Suprapubic skin (tissue), 4 donors: ENCODE measurements at regions not wholly inside any gene's neighbourhood (a gene's known extent, or its start where the extent isn't known, plus 50 kb on each side); places are given as distances from the start of the nearest gene placed in this dataset.

ENCODE experiments used
- DNase-seq, 2 donors: peaks; one replicate each; pipeline ENCODE4 v3.0.0-alpha.2; 2019; ENCODE audit warnings: low spot score in 2 of 2
- H3K27ac ChIP-seq: fragments of 200-600 bp; sonication (generic); one replicate; pipeline ENCODE4 v1.5.1; 2019
- H3K27me3 ChIP-seq: fragments of 200-600 bp; sonication (generic); one replicate; pipeline ENCODE4 v1.5.1; 2019
- H3K36me3 ChIP-seq: fragments of 200-600 bp; sonication (generic); one replicate; pipeline ENCODE4 v1.5.1; 2019
- H3K4me1 ChIP-seq: fragments of 200-600 bp; sonication (generic); one replicate; pipeline ENCODE4 v1.5.1; 2019
- H3K4me3 ChIP-seq: fragments of 200-600 bp; sonication (generic); one replicate; pipeline ENCODE4 v1.5.1; 2019; ENCODE audit warnings: mild to moderate bottlenecking
- H3K9me3 ChIP-seq: fragments of 200-600 bp; sonication (generic); one replicate; pipeline ENCODE4 v1.5.1; 2019
- EP300 ChIP-seq: sonication (generic); formaldehyde crosslinking; IDR thresholded peaks from one replicate; pipeline ENCODE4 v1.6.1; 2017; ENCODE audit warnings: antibody characterized with exemption
- POLR2A ChIP-seq, 2 donors: fragments of 450-650 bp; IDR thresholded peaks; one replicate each; pipeline ENCODE4 v1.6.1; 2017; ENCODE audit warnings: antibody characterized with exemption in 2 of 2, mild to moderate bottlenecking in 2 of 2, moderate library complexity in 2 of 2
- POLR2AphosphoS5 ChIP-seq, 3 donors: sonication (generic); formaldehyde crosslinking; IDR thresholded peaks; one replicate each; pipeline ENCODE4 v1.6.1; 2017; ENCODE audit warnings: antibody characterized with exemption in 3 of 3
- WGBS: methylation state at CpG from one replicate; pipeline ENCODE4 v1.1.5; 2018; 5-methylcytosine and 5-hydroxymethylcytosine counted together
- TF ChIP-seq, protein P1 (sequence below), 2 donors: fragments of 200-600 bp in 1 of 2; fragments of 450-650 bp in 1 of 2; sonication (generic) in 1 of 2; IDR thresholded peaks; one replicate each; pipeline ENCODE4 v1.5.1; 2016 to 2019; ENCODE audit warnings: antibody characterized with exemption in 2 of 2, mild to moderate bottlenecking in 1 of 2, moderate library complexity in 1 of 2

DNA sequence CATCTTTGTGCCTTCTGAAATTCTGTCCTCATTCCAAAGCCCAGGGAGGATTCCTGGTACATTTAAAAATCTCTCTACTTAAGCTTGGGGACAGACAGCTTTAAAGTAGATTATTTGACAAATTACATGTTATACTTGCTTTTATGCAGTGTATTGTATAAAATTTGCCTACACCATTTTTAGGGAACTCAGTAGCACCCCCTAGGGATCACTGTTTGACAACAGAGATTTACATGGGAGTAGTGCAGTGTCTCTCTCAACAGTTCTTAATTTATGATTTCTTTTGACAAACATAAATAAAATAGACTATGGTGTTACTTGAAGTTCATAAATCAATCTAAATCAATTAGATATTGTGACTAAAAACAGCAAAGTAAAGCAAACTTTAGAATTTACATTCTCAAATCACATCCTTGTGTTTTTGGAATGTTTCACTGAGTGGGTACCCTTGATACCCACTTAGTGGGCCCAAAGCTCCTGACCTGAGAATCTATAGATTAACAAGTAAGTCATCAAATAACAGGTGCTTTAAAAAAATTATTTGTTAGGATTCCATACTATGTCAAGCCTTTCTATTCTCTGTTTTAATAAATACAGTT is 428.8 kb downstream of the DYNC2H1 start:
- Histone ChIP-seq H3K4me3 (no peak overlapping the region), H3K4me1 (no peaks in the 10 kb centered on the region), H3K27me3 (no peaks in the 10 kb centered on the region), H3K27ac (no peak overlapping the region), H3K9me3 (peaks cover 4% of the 10 kb centered on the region), H3K36me3 (no peaks in the 10 kb centered on the region)
- TF ChIP-seq POLR2A (IDR thresholded peaks at IDR 0.05) (no peak), EP300 (no peak), POLR2AphosphoS5 (IDR thresholded peaks at IDR 0.05) (no peak)
- no peak for DNase-seq

DNA sequence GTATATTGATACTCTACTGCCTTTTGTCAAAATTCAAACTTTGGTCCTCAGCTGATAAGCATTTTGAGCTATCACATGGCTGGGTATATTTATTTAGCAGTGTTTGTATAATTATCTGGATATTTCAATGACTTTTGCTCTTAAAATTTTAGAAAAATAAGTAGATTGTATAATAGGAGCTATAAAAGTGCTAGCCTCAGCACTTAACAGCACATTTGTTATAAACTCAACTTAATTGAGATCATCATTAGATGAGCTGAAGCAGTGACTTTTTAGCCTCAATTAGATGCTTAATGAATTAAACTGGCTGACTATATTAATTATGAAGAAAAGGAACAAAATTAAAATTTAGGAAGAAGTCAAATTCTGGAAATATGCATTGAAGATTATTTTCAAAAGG is 429.9 kb downstream of the DYNC2H1 start:
- H3K4me1 ChIP-seq, result no peaks in the 10 kb centered on the region
- TF ChIP-seq EP300 (no peak), POLR2AphosphoS5 (IDR thresholded peaks at IDR 0.05) (no peak), POLR2A (IDR thresholded peaks at IDR 0.05) (no peak)
- TF ChIP-seq, protein P1, sequence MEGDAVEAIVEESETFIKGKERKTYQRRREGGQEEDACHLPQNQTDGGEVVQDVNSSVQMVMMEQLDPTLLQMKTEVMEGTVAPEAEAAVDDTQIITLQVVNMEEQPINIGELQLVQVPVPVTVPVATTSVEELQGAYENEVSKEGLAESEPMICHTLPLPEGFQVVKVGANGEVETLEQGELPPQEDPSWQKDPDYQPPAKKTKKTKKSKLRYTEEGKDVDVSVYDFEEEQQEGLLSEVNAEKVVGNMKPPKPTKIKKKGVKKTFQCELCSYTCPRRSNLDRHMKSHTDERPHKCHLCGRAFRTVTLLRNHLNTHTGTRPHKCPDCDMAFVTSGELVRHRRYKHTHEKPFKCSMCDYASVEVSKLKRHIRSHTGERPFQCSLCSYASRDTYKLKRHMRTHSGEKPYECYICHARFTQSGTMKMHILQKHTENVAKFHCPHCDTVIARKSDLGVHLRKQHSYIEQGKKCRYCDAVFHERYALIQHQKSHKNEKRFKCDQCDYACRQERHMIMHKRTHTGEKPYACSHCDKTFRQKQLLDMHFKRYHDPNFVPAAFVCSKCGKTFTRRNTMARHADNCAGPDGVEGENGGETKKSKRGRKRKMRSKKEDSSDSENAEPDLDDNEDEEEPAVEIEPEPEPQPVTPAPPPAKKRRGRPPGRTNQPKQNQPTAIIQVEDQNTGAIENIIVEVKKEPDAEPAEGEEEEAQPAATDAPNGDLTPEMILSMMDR (IDR thresholded peaks at IDR 0.05), result no peak
- H3K9me3 ChIP-seq, result peaks cover 5% of the 10 kb centered on the region
- DNase-seq, result no peak
- H3K27ac ChIP-seq, result no peak overlapping the region
- H3K4me3 ChIP-seq, result no peak overlapping the region
- H3K36me3 ChIP-seq, result no peaks in the 10 kb centered on the region
- H3K27me3 ChIP-seq, result no peaks in the 10 kb centered on the region

DNA sequence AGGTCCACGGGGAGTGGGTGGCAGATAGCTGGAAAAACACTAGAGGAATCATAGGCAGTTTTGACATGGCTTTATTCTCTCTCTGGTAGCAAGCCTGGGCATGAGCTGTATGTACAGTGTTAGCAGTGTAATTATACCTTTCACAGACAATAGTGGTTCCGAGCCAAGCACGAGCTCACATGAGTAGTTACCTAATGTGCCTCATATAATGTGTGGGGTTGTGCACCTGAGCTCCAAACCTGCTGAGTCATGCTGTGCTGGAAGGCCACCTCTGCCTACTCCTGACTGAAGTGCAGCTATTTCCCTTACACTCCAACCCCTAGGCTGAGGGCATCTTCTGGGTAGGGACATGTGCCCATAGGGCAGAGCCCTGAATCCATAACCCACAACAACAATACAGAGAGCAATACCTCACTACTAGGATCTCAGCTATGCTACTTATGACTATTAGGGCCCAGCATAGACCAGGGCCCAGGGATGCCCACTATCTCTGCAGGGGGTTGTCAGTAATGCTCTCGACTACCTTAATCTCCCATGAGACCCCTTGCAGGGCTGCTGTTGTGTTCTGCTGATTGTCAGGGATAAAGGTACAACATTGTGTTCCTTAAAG is 432.1 kb downstream of the DYNC2H1 start:
- Histone ChIP-seq H3K27me3 (no peaks in the 10 kb centered on the region), H3K9me3 (peaks cover 5% of the 10 kb centered on the region), H3K27ac (no peak overlapping the region), H3K4me1 (no peaks in the 10 kb centered on the region), H3K4me3 (no peak overlapping the region), H3K36me3 (no peaks in the 10 kb centered on the region)
- TF ChIP-seq EP300, result no peak
- no peak for TF ChIP-seq POLR2A (IDR thresholded peaks at IDR 0.05)
- TF ChIP-seq, protein P1 (IDR thresholded peaks at IDR 0.05), result no peak
- no peak for TF ChIP-seq POLR2AphosphoS5 (IDR thresholded peaks at IDR 0.05)
- no peak for DNase-seq
- 76% methylated on average over 4 of the region's 4 CpGs for WGBS

DNA sequence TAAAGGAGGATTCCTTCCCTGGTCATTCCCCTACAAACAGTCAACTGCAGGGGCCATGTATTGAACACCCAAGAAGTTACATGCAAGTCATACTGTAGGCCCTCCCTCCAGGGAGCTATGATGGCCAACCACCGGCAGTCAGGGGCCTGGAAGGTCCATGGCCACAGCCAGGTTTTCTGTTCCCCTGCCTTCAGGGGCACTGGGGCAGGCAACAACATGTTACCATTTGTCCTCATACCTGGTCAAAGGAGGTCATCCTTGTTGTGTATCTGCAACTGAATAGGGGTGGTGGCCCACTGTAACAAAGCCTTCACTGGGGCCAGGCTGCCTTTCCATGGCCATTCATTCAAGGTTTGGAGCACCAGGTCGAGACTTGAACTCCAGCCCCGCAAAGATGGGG is 433.6 kb downstream of the DYNC2H1 start:
- 83% methylated on average over 3 of the region's 3 CpGs for WGBS
- TF ChIP-seq EP300 (no peak), POLR2AphosphoS5 (IDR thresholded peaks at IDR 0.05) (no peak), POLR2A (IDR thresholded peaks at IDR 0.05) (no peak)
- TF ChIP-seq, protein P1 (IDR thresholded peaks at IDR 0.05), result no peak
- H3K9me3 ChIP-seq, result peaks cover 5% of the 10 kb centered on the region

DNA sequence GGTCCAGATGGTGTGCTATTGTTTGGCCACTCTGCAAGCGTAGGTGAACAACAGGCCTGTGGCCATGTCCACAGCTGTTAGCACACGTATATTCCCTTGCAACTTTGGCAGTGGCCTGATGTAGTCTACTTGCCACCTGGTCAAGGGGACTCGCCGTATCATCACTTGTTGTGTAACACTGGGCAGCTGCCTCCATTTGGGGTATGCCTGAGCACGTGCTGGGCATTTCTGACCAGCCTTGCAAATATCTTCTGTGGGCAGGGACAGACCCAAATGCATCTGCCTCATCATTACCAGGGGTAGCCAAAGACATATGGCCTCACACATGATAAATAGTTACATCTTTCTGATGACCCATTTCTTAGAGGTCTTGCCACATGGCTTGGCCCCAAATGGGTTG is 434.2 kb downstream of the DYNC2H1 start:
- WGBS, result 88% methylated on average over 5 of the region's 5 CpGs
- Histone ChIP-seq H3K4me1 (no peaks in the 10 kb centered on the region), H3K9me3 (peaks cover 5% of the 10 kb centered on the region), H3K4me3 (no peak overlapping the region), H3K27me3 (no peaks in the 10 kb centered on the region), H3K27ac (no peak overlapping the region), H3K36me3 (no peaks in the 10 kb centered on the region)
- TF ChIP-seq EP300 (no peak), POLR2A (IDR thresholded peaks at IDR 0.05) (no peak), POLR2AphosphoS5 (IDR thresholded peaks at IDR 0.05) (no peak)
- TF ChIP-seq, protein P1 (IDR thresholded peaks at IDR 0.05), result no peak
- DNase-seq, result no peak

More for the DNA sequence above, 433.6 kb downstream of the DYNC2H1 start:
- no peak for DNase-seq
- Histone ChIP-seq H3K27ac (no peak overlapping the region), H3K4me1 (no peaks in the 10 kb centered on the region), H3K27me3 (no peaks in the 10 kb centered on the region), H3K4me3 (no peak overlapping the region), H3K36me3 (no peaks in the 10 kb centered on the region)
